SKM-1 treated with dmso at 0.1 percent for 144 hours (cell line): ENCODE measurements at regions not wholly inside any gene's neighbourhood (a gene's known extent, or its start where the extent isn't known, plus 50 kb on each side); places are given as distances from the start of the nearest gene placed in this dataset.
"Not testable (repeated sequence)": the region's sequence is repeated elsewhere in the genome, so short reads cannot be mapped to it uniquely, and the experiment has no call there.

Source experiments
- DNase-seq: peaks from one replicate; lab custom pipeline; 2025; ENCODE audit not compliant: unreplicated experiment; lab: John Stamatoyannopoulos, UW

- no peak for DNase-seq
Measured at GRCh38 chr2:207438414-207439126, 91.2 kb upstream of the CREB1 start.

- DNase-seq, result not testable (repeated sequence)
Measured at GRCh38 chr2:207439881-207440280, 89.9 kb upstream of the CREB1 start.

- no peak for DNase-seq
Measured at GRCh38 chr2:207444756-207445155, 85.0 kb upstream of the CREB1 start.

DNA sequence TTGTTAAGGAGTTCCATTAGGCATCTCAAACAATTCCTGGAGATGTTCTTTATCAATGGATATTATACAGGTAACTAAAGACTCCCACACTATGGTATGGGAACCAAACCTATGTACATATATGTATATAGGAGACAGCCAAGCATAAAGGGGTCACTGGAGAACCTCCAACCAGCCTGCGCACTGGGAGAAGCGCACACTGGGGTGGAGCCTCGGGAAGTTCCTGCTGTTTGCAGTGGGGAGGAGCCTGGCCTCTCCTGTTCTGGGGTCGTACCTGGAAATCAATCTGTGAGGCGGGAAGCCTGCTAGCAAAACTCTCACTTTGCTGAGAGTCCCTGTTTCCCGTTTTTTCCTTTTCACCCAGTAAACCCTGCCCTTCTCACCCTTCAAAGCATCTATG, 83.1 kb upstream of the CREB1 start:
- DNase-seq, result no peak

GRCh38 chr2:207448006-207448405, 81.8 kb upstream of the CREB1 start:
- no peak for DNase-seq

GRCh38 chr2:207449642-207450165, 80.1 kb upstream of the CREB1 start:
- no peak for DNase-seq

DNA sequence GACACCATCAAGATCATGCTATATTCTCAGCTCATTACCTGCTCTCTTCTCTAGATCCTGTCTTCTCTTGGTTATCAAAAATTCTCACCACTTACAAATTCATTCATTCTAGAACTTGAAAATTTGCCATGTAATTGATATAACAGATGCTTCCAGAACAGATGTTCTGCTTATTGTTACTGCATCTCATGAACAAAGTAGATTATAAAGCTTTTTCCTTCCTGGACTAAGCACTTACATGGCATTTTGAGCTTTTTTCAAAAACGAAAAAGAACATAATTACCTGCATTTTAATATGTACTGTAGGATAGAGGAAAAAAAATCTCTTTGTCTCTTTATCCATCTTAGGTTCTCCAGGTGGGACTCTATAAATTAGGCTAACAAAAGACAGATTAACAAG, 79.6 kb upstream of the CREB1 start:
- DNase-seq, result no peak

- no peak for DNase-seq
Measured at GRCh38 chr2:207458582-207458981, 71.2 kb upstream of the CREB1 start.

GRCh38 chr2:207459990-207460757, 69.6 kb upstream of the CREB1 start:
- DNase-seq, result no peak

DNA sequence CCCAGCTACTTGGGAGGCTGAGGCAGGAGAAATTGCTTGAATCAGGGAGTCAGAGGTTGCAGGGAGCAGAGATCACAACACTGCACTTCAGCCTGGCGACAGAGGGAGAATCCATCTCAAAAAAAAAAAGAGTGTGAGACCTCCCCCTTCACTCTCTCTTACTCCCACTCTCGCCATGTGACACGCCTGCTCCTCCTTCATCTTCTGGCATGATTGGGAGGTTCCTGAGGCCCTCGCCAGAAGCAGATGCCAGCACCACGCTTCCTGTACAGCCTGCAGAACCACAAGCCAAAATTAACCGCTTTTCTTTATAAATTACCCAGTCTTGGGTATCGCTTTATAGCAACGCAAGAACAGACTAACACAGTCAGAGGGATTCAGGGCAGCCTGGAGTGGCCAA, 66.3 kb upstream of the CREB1 start:
- no peak for DNase-seq

- no peak for DNase-seq
Measured at GRCh38 chr2:207464007-207464406, 65.8 kb upstream of the CREB1 start.

DNA sequence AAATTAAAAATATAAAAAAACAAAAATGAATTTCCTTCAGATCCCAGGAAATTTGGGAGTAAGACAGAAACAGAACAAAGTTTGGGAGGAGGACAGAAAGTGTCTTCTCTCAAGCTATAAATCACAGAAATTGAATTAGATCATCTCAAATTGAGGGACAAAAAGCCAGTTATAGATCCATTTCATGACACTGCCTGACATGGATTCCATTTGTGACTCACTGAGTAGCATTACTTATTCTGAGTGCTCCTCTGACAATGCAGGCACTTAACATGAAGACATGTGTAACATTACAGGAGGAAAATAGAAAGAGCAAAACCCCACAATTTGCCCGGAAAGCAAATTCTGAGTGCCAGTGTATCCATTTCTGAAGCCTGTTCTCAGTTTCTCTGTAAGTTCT, 63.9 kb upstream of the CREB1 start:
- DNase-seq, result no peak

GRCh38 chr2:207467716-207468347, 61.9 kb upstream of the CREB1 start:
- DNase-seq, result no peak

DNA sequence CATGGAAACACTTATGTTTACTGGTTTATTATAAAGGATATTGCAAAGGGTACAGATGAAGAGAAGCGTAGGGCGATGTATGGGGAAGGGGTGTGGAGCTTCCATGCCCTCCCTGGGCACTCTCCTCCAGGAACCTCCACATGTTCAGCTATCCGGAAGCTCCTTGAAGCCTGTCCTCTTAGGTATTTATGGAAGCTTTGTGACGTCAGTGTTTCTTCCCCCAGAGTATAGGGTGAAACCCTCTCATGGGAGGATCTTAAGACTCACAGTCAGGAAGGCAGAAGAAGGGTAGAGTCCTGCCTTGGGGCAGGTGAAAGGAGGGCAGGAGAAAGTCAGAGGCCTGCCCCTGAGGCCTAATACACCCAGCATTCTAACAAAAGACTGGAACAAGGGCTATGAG, 61.3 kb upstream of the CREB1 start:
- no peak for DNase-seq

GRCh38 chr2:207469451-207469850, 60.3 kb upstream of the CREB1 start:
- DNase-seq, result no peak

DNA sequence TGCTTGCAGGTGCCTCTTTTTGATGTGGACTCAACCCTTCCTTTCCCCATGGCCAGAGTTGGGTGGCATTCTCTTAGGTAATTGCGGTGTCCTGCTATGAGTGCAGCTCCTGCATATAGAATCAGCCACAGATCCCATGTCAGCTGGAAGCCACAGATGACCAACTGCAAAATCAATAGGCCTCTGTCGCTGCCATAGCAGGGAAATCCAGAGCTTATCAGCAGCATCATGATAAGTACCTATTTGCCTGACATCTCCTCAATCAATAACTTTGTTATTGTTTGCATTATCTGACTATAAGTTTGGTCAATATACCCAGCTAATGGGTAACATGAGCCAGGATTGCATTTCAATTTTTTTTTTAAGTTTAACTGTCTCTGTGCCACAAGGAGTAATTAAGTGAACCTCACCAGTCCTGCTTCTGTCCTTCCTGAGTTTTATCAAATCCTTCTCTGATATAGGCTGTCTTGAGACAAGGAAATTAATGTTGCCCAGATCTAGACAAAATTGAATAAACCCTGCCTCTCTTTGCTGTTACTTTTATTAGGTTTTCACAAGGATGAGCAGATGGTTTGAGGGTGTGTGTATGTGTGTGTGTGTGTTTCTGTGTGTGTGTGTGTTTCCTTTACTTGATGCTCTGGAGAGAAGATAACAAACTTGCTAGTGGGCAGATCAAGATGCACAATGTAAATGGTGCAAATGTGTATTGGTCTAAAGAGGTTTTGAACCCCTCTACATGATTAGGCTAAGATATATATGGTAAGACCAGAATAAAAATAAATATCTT, 59.6 kb upstream of the CREB1 start:
- DNase-seq, result no peak

GRCh38 chr2:207471261-207471660, 58.5 kb upstream of the CREB1 start:
- DNase-seq, result no peak

DNA sequence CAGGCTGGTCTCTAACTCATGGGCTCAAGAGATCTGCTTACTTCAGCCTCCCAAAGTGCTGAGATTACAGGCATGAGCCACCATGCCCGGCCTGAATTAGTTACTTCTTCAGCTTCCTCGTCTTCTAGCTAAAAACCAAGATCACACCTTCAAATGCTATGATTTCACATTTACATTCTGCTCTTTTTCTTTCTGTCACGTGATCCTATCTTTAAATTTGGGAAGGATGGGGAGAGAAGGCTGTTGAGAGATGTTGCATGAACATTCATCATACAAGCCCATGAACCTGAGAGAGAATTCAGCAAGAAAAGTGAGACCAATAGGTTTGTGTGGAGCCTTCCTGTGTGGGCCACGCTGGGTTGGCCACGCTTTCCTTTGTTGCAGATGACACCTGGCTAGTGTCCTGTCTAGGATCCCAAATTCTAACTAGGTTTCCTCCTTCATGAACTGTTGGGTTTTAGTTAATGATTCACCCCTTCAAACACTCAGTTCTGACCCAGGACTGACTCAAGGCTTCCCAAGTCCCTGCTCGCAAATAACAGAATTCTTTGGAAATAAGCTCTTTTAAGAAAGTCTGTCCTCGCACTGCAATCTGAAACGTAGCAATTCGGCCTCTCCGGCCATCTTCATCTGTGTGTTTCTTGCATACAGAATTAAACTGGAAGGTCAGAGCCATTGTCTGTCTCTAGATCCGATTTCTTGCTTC, 57.3 kb upstream of the CREB1 start:
- no peak for DNase-seq

GRCh38 chr2:207473049-207473930, 56.5 kb upstream of the CREB1 start:
- DNase-seq, result peak; percentile 27

- no peak for DNase-seq
Measured at GRCh38 chr2:207473931-207474235, 55.9 kb upstream of the CREB1 start.
